ENCODE measurements at regions not wholly inside any gene's neighbourhood (a gene's known extent, or its start where the extent isn't known, plus 50 kb on each side); places are given as distances from the start of the nearest gene placed in this dataset.

DNA sequence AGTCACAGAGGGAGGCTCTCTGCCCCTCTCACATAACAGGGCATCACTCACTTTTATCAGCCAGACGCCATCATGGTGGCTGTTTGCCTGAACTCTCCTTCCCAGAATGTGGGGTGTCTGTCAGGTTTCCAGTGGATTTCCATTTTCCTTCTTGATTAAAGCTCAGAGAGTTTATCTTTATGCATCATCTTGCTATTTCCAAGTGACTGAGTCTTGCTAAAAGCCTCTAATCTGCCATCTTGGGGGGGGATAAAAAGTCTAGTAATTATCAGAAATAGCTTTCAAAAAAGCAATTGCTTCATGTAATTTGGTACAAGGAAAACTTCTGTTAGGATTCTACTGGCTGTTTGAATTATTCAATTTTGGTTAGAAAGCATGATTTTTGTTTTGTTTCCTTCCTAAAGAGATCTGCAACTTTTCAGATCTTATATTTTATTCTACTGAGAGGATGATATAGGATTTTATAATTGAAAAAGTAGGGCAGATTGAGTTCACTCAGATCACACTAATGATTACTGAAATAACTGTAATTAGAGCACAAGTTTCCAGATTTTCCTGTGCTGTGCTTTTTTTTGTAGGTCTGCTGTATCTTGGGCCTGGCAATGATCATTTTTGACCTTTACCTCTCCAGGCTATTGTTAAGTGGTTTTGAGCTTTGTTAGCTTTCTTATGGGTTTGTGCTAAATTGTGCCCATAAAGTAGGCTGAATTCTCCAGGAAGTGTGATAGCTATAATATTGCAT lies 661.5 kb downstream of the TLE4 start:
- no peaks in the 10 kb centered on the region for H3K36me3 Mint-ChIP-seq (ENCODE audit: insufficient read depth, unreplicated experiment)
- no TSS peak for BruUV-seq (replicated peaks)
- CTCF ChIA-PET: no interaction called here
- no peaks in the 10 kb centered on the region for H3K4me1 Mint-ChIP-seq (ENCODE audit: low read depth, unreplicated experiment)
- no peak for DNase-seq
- no peak for TF ChIP-seq CTCF (IDR thresholded peaks at IDR 0.05; ENCODE audit: unreplicated experiment)
- peaks cover 12% of the 10 kb centered on the region for H3K9me3 Mint-ChIP-seq (ENCODE audit: low read depth, unreplicated experiment)
- intact Hi-C loops (cut with micrococcal nuclease; ENCODE audit: unreplicated experiment): no loop called here
- H3K4me3 Mint-ChIP-seq (ENCODE audit: low read depth, unreplicated experiment): no peak overlapping the region
- H3K27me3 Mint-ChIP-seq (ENCODE audit: unreplicated experiment): no peaks in the 10 kb centered on the region
- no peak overlapping the region for H3K27ac Mint-ChIP-seq (ENCODE audit: unreplicated experiment)

DNA sequence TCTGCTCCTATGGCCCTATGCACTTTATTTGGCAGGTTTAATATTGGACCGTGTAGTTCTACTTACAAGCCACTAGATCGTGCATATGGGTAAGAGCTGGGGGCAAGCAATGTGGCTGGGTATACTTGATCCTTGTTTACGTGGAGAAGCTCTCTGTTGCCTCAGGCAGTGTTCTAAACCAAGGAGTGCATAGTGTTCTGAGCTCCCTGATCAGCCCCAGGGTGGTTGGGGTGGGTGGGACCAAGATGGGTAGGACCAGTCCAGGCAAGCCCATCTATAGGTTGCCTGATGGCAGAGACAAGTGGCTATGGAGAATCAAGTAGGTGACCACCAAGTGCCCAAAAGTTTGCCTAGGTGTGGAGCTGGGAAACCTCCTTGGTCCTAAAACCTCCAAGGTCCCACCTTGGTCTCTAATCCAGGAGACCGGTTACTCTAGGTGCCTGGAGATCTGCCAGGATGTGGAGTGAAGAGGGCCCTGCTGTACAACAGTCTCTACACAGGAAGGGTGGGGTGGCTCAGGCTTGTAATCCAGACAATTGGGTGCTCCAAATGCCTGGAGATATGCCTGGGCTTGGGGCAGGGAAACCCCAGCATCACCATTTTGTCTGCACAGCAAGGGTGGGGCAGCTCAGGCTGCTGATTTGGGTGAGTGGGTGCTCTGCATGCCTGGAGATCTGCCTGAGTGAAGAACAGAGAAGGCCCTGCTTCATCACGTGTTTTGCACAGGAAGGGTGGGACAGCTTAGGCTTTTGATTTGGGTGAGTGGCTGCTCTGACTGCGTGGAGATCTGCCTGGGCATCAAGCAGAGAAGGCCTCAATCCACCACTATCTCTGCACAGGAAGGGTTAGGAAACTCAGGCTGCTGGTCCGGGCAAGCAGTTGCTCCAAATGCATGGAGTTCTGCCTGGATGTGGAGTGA lies 659.8 kb downstream of the TLE4 start:
- Mint-ChIP-seq H3K36me3 (ENCODE audit: insufficient read depth, unreplicated experiment) (no peaks in the 10 kb centered on the region), H3K9me3 (ENCODE audit: low read depth, unreplicated experiment) (peaks cover 10% of the 10 kb centered on the region), H3K27me3 (ENCODE audit: unreplicated experiment) (no peaks in the 10 kb centered on the region), H3K4me3 (ENCODE audit: low read depth, unreplicated experiment) (no peak overlapping the region), H3K4me1 (ENCODE audit: low read depth, unreplicated experiment) (no peaks in the 10 kb centered on the region), H3K27ac (ENCODE audit: unreplicated experiment) (no peak overlapping the region)
- TF ChIP-seq CTCF (IDR thresholded peaks at IDR 0.05; ENCODE audit: unreplicated experiment): no peak
- DNase-seq: no peak
- intact Hi-C loops (cut with micrococcal nuclease; ENCODE audit: unreplicated experiment): no loop called here
- no TSS peak for BruUV-seq (replicated peaks)
- CTCF ChIA-PET: no interaction called here

DNA sequence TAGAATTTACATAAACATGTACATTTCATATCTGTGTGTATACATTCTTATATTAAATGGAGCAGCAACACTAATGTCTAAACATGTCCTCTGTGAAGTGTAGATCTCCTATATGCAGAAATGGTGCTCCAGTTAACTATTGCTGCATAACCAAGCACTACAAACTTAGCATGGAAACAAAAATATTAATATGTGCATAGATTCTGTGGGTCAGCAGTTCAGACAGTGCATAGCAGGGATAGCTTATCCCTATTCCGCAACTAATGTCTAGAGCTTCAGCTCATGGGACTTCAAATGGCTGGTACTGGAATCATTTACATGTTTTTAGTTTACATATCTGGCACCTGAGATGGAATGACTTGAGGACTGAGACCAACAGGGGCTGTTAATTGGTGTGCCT lies 652.1 kb downstream of the TLE4 start:
- DNase-seq: no peak
- BruUV-seq (replicated peaks): no TSS peak
- H3K36me3 Mint-ChIP-seq (ENCODE audit: insufficient read depth, unreplicated experiment): no peaks in the 10 kb centered on the region
- TF ChIP-seq CTCF (IDR thresholded peaks at IDR 0.05; ENCODE audit: unreplicated experiment): no peak
- no peaks in the 10 kb centered on the region for H3K9me3 Mint-ChIP-seq (ENCODE audit: low read depth, unreplicated experiment)
- H3K27me3 Mint-ChIP-seq (ENCODE audit: unreplicated experiment): no peaks in the 10 kb centered on the region
- CTCF ChIA-PET: interaction anchor here (0.6 kb wide), 2 partner anchors 655 to 1432 kb away, joined by 3 to 6 read pairs; no protein-coding TSS in a partner anchor
- H3K4me3 Mint-ChIP-seq (ENCODE audit: low read depth, unreplicated experiment): no peak overlapping the region
- H3K4me1 Mint-ChIP-seq (ENCODE audit: low read depth, unreplicated experiment): no peaks in the 10 kb centered on the region
- intact Hi-C loops (cut with micrococcal nuclease; ENCODE audit: unreplicated experiment): loop anchor here (10.0 kb wide), 1 partner anchor 51 kb away; no protein-coding TSS in a partner anchor
- H3K27ac Mint-ChIP-seq (ENCODE audit: unreplicated experiment): no peak overlapping the region

DNA sequence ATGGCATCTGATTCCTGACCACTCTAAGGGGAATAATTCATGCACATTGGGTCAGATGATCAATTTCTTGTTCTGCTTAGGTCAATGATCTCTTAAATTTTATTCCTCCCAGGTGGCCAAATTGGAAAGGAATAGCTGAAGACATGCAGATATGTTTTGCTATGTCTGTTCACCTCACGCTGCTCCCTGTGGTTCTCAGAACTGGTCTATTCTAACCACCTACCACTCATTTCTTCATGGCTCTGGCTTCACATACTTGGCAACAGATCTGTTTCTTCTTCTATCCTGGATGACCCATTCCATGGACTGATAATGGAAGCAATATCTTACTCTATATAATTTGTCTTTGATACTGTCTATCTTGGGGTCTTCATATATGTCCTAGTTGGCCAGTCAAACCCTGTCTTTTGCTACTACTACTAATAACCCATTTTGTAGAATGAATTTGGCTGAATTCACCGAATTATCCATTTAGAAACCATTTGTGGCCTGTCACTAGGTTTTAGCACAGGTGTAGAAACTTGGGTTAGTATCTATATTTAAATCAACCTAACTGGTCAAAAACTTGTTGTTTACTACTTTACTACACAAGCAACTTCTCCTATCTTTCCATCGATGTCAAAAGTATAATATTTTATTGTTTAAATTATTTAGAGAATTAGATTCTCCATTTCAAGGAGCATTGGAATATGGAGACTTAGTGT lies 650.9 kb downstream of the TLE4 start:
- no peaks in the 10 kb centered on the region for H3K4me1 Mint-ChIP-seq (ENCODE audit: low read depth, unreplicated experiment)
- BruUV-seq (replicated peaks): no TSS peak
- H3K4me3 Mint-ChIP-seq (ENCODE audit: low read depth, unreplicated experiment): no peak overlapping the region
- TF ChIP-seq CTCF (IDR thresholded peaks at IDR 0.05; ENCODE audit: unreplicated experiment): no peak
- no peaks in the 10 kb centered on the region for H3K36me3 Mint-ChIP-seq (ENCODE audit: insufficient read depth, unreplicated experiment)
- no peaks in the 10 kb centered on the region for H3K9me3 Mint-ChIP-seq (ENCODE audit: low read depth, unreplicated experiment)
- H3K27me3 Mint-ChIP-seq (ENCODE audit: unreplicated experiment): no peaks in the 10 kb centered on the region
- intact Hi-C loops (cut with micrococcal nuclease; ENCODE audit: unreplicated experiment): loop anchor here (10.0 kb wide), 1 partner anchor 52 kb away; no protein-coding TSS in a partner anchor
- DNase-seq: no peak
- CTCF ChIA-PET: no interaction called here
- no peak overlapping the region for H3K27ac Mint-ChIP-seq (ENCODE audit: unreplicated experiment)
